Smooth muscle cell (in vitro differentiated cells): ENCODE measurements at regions not wholly inside any gene's neighbourhood (a gene's known extent, or its start where the extent isn't known, plus 50 kb on each side); places are given as distances from the start of the nearest gene placed in this dataset.
"Not testable (repeated sequence)": the region's sequence is repeated elsewhere in the genome, so short reads cannot be mapped to it uniquely, and the experiment has no call there.

Experiments
- DNase-seq: peaks from one replicate; lab custom pipeline; 2025; ENCODE audit not compliant: unreplicated experiment; lab: John Stamatoyannopoulos, UW
- H2AFZ ChIP-seq: fragments of 200-600 bp; sonication (generic); 2 replicates; pipeline ENCODE4 v1.6.0; 2016; ENCODE audit warnings: antibody characterized with exemption, low read depth, mild to moderate bottlenecking
- H3F3A ChIP-seq: fragments of 200-600 bp; sonication (generic); 2 replicates; pipeline ENCODE4 v1.6.0; 2017; ENCODE audit warnings: antibody characterized with exemption, low read depth
- H3K27ac ChIP-seq: fragments of 200-600 bp; sonication (generic); 2 replicates; pipeline ENCODE4 v1.5.1; 2016; ENCODE audit warnings: low read depth, mild to moderate bottlenecking
- H3K27me3 ChIP-seq: fragments of 200-600 bp; sonication (generic); 2 replicates; pipeline ENCODE4 v1.6.1; 2016; ENCODE audit warnings: low read depth, mild to moderate bottlenecking
- H3K36me3 ChIP-seq: fragments of 200-600 bp; sonication (generic); 2 replicates; pipeline ENCODE4 v1.5.1; 2016; ENCODE audit warnings: low read depth
- H3K4me1 ChIP-seq: fragments of 200-600 bp; sonication (generic); 2 replicates; pipeline ENCODE4 v1.5.1; 2016; ENCODE audit warnings: low read depth
- H3K4me2 ChIP-seq: fragments of 200-600 bp; sonication (generic); 2 replicates; pipeline ENCODE4 v1.6.0; 2016; ENCODE audit warnings: mild to moderate bottlenecking
- H3K4me3 ChIP-seq: fragments of 200-600 bp; sonication (generic); 2 replicates; pipeline ENCODE4 v1.5.1; 2016; ENCODE audit warnings: mild to moderate bottlenecking
- H3K79me2 ChIP-seq: fragments of 200-600 bp; sonication (generic); 2 replicates; pipeline ENCODE4 v1.6.0; 2016; ENCODE audit warnings: low read depth, mild to moderate bottlenecking
- H3K9ac ChIP-seq: fragments of 200-600 bp; sonication (generic); 2 replicates; pipeline ENCODE4 v1.6.0; 2016; ENCODE audit warnings: low read depth
- H3K9me3 ChIP-seq: fragments of 200-600 bp; sonication (generic); replicated peaks from 2 replicates; pipeline ENCODE4 v1.5.1; 2016; ENCODE audit warnings: low read depth
- H4K20me1 ChIP-seq: fragments of 200-600 bp; sonication (generic); 2 replicates; pipeline ENCODE4 v1.6.0; 2016; ENCODE audit warnings: low read depth
- WGBS: methylation state at CpG from one replicate; pipeline ENCODE4 v1.1.7; 2016; ENCODE audit warnings: low lambda C conversion rate; 5-methylcytosine and 5-hydroxymethylcytosine counted together
- TF ChIP-seq, protein P1 (sequence below): fragments of 200-600 bp; sonication (generic); IDR thresholded peaks from 2 replicates; pipeline ENCODE4 v1.5.1; 2017; ENCODE audit warnings: borderline replicate concordance, mild to moderate bottlenecking, antibody characterized with exemption; ENCODE audit not compliant: insufficient read depth, poor library complexity, severe bottlenecking

- H3K4me3 ChIP-seq = no peak overlapping the region
- no peaks in the 10 kb centered on the region for H3K36me3 ChIP-seq
- H3K4me2 ChIP-seq = no peak overlapping the region
- H3K4me1 ChIP-seq = no peaks in the 10 kb centered on the region
- H3K27me3 ChIP-seq = no peaks in the 10 kb centered on the region
- no peak overlapping the region for H3K9ac ChIP-seq
- H3K9me3 ChIP-seq = no peaks in the 10 kb centered on the region
- no peak overlapping the region for H2AFZ ChIP-seq
- TF ChIP-seq, protein P1, sequence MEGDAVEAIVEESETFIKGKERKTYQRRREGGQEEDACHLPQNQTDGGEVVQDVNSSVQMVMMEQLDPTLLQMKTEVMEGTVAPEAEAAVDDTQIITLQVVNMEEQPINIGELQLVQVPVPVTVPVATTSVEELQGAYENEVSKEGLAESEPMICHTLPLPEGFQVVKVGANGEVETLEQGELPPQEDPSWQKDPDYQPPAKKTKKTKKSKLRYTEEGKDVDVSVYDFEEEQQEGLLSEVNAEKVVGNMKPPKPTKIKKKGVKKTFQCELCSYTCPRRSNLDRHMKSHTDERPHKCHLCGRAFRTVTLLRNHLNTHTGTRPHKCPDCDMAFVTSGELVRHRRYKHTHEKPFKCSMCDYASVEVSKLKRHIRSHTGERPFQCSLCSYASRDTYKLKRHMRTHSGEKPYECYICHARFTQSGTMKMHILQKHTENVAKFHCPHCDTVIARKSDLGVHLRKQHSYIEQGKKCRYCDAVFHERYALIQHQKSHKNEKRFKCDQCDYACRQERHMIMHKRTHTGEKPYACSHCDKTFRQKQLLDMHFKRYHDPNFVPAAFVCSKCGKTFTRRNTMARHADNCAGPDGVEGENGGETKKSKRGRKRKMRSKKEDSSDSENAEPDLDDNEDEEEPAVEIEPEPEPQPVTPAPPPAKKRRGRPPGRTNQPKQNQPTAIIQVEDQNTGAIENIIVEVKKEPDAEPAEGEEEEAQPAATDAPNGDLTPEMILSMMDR = no peak
- no peak for DNase-seq
- no peaks in the 10 kb centered on the region for H3F3A ChIP-seq
- no peak overlapping the region for H3K27ac ChIP-seq
- H4K20me1 ChIP-seq = no peaks in the 10 kb centered on the region
- H3K79me2 ChIP-seq = no peaks in the 10 kb centered on the region
Measured at GRCh38 chr10:53161231-53161630, 388.6 kb upstream of the MBL2 start.

DNA sequence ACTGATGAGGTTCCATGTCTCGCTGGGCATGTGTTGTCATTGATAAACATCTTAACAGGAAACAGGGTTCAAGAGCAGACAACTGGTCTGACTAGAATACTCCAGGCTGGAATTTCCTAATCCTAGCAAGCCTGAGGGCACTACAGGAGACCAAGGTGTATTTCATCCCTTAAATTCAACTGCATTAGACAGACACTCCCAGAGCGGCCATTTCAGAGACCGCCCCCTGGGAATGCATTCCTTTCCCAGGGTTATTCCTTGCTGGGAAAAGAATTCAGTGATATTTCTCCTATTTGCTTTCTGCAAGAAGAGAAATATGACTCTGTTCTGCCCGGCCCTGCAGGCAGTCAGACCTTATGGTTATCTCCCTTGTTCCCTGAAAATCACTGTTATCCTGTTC is 383.1 kb upstream of the MBL2 start:
- not testable (repeated sequence) for H2AFZ ChIP-seq, H4K20me1 ChIP-seq, H3K27me3 ChIP-seq, H3K9ac ChIP-seq, H3F3A ChIP-seq, H3K4me2 ChIP-seq, H3K4me3 ChIP-seq, H3K4me1 ChIP-seq, DNase-seq, H3K36me3 ChIP-seq, H3K27ac ChIP-seq, H3K9me3 ChIP-seq, H3K79me2 ChIP-seq
- 84% methylated on average over 4 of the region's 4 CpGs for WGBS

- WGBS = 100% methylated on average over 1 of the region's 1 CpG
Measured at GRCh38 chr10:53153831-53154230, 381.2 kb upstream of the MBL2 start.

GRCh38 chr10:53140506-53140905 is 367.9 kb upstream of the MBL2 start:
- no peak overlapping the region for H3K27ac ChIP-seq
- H3K4me3 ChIP-seq = no peak overlapping the region
- no peaks in the 10 kb centered on the region for H3K36me3 ChIP-seq
- H3K79me2 ChIP-seq = no peaks in the 10 kb centered on the region
- H3K4me2 ChIP-seq = no peak overlapping the region
- no peaks in the 10 kb centered on the region for H3K27me3 ChIP-seq
- no peaks in the 10 kb centered on the region for H3K4me1 ChIP-seq
- no peak for DNase-seq
- H3F3A ChIP-seq = no peaks in the 10 kb centered on the region
- H2AFZ ChIP-seq = peak overlapping the region; percentile 14
- TF ChIP-seq, protein P1 = no peak
- no peaks in the 10 kb centered on the region for H4K20me1 ChIP-seq
- WGBS = 54% methylated on average over 1 of the region's 1 CpG
- H3K9me3 ChIP-seq = no peaks in the 10 kb centered on the region
- no peak overlapping the region for H3K9ac ChIP-seq

More at GRCh38 chr10:53153831-53154230, 381.2 kb upstream of the MBL2 start:
- no peaks in the 10 kb centered on the region for H4K20me1 ChIP-seq
- no peak overlapping the region for H3K4me3 ChIP-seq
- H3K4me1 ChIP-seq = peaks cover 3% of the 10 kb centered on the region
- no peaks in the 10 kb centered on the region for H3K9me3 ChIP-seq
- no peak overlapping the region for H2AFZ ChIP-seq
- H3K27ac ChIP-seq = no peak overlapping the region
- H3K36me3 ChIP-seq = no peaks in the 10 kb centered on the region
- no peaks in the 10 kb centered on the region for H3F3A ChIP-seq
- H3K27me3 ChIP-seq = no peaks in the 10 kb centered on the region
- no peak for DNase-seq
- no peak overlapping the region for H3K4me2 ChIP-seq
- TF ChIP-seq, protein P1 = no peak
- no peak overlapping the region for H3K9ac ChIP-seq
- H3K79me2 ChIP-seq = no peaks in the 10 kb centered on the region
